ENCODE measurements at regions not wholly inside any gene's neighbourhood (a gene's known extent, or its start where the extent isn't known, plus 50 kb on each side); places are given as distances from the start of the nearest gene placed in this dataset.

- TF ChIP-seq CTCF (conservative IDR thresholded peaks at IDR 0.05; ENCODE audit: low read depth, low read length) (no peak), USF2 (IDR thresholded peaks at IDR 0.05; ENCODE audit: low read depth, low read length) (no peak), ELK1 (IDR thresholded peaks at IDR 0.05; ENCODE audit: borderline replicate concordance, low read depth, low read length) (no peak), POLR2A (IDR thresholded peaks at IDR 0.05; ENCODE audit: low read depth, low read length) (no peak)
These were observed 160.5 kb downstream of the HS3ST1 start for GRCh38 chr4:11268149-11268548.

Measured in IMR-90 (cell line).